SK-N-SH (cell line): ENCODE measurements at regions not wholly inside any gene's neighbourhood (a gene's known extent, or its start where the extent isn't known, plus 50 kb on each side); places are given as distances from the start of the nearest gene placed in this dataset.

Experiments
- CTCF ChIA-PET: fragments of 300-600, 350-600 bp; formaldehyde crosslinking; extraction: SDS; loops from one replicate; lab custom pipeline; 2021; lab: Yijun Ruan, JAX
- POLR2A ChIA-PET: fragments of 350-600 bp; sonication (Branson Sonifier 250); formaldehyde crosslinking; extraction: SDS; loops from one replicate; lab custom pipeline; 2020; ENCODE audit warnings: antibody characterized with exemption, inconsistent platforms; lab: Yijun Ruan, JAX
- DNase-seq: peaks from one replicate; pipeline ENCODE4 v3.0.0; 2012
- H2AFZ ChIP-seq: fragments of 200-600 bp; sonication (generic); 2 replicates; pipeline ENCODE4 v1.8.1; 2016; ENCODE audit warnings: antibody characterized with exemption, mild to moderate bottlenecking, low read depth
- H3F3A ChIP-seq: fragments of 200-600 bp; sonication (generic); replicated peaks from 2 replicates; pipeline ENCODE3; 2016; ENCODE audit warnings: antibody characterized with exemption, mild to moderate bottlenecking; ENCODE audit not compliant: insufficient read depth
- H3K27ac ChIP-seq, 2 experiments: fragments of 200-500 bp in 1 of 2; fragments of 200-600 bp in 1 of 2; sonication (Bioruptor generic) in 1 of 2; sonication (generic), shearing (Covaris generic) in 1 of 2; 2 replicates each; pipeline versions ENCODE4 v1.5.1 to v1.6.1; 2014 to 2016; ENCODE audit warnings: low read depth in 2 of 2, inconsistent platforms in 1 of 2, low read length in 1 of 2, mild to moderate bottlenecking in 1 of 2, mixed read lengths in 1 of 2
- H3K27me3 ChIP-seq: fragments of 200-600 bp; sonication (generic), shearing (Covaris generic); 2 replicates; pipeline ENCODE4 v1.6.1; 2016; ENCODE audit warnings: mixed run types; ENCODE audit not compliant: insufficient read depth
- H3K36me3 ChIP-seq, 2 experiments: fragments of 200-500 bp in 1 of 2; fragments of 200-600 bp in 1 of 2; sonication (Bioruptor generic) in 1 of 2; sonication (generic) in 1 of 2; replicated peaks in 1 of 2; 2 replicates each; pipeline versions ENCODE3 to v1.5.1; 2014 to 2016; ENCODE audit warnings: low read length in 1 of 2, mild to moderate bottlenecking in 1 of 2; ENCODE audit not compliant: insufficient read depth in 2 of 2, control insufficient read depth in 1 of 2
- H3K4me1 ChIP-seq, 2 experiments: fragments of 200-500 bp in 1 of 2; fragments of 200-600 bp in 1 of 2; sonication (Bioruptor generic) in 1 of 2; sonication (generic), shearing (Covaris generic) in 1 of 2; 2 replicates each; pipeline versions ENCODE4 v1.5.1 to v1.6.1; 2014 to 2016; ENCODE audit warnings: low read depth in 1 of 2, low read length in 1 of 2, mixed run types in 1 of 2; ENCODE audit not compliant: insufficient read depth in 2 of 2, control insufficient read depth in 1 of 2
- H3K4me2 ChIP-seq: fragments of 200-600 bp; sonication (generic), shearing (Covaris generic); 2 replicates; pipeline ENCODE4 v1.6.1; 2017; ENCODE audit warnings: mixed run types
- H3K4me3 ChIP-seq, 2 experiments: fragments of 200-500 bp in 1 of 2; fragments of 200-600 bp in 1 of 2; sonication (Bioruptor generic) in 1 of 2; sonication (generic), shearing (Covaris generic) in 1 of 2; 2 replicates each; pipeline versions ENCODE4 v1.5.1 to v1.8.1; 2014 to 2016; ENCODE audit warnings: low read depth in 2 of 2, inconsistent platforms in 1 of 2, low read length in 1 of 2, mild to moderate bottlenecking in 1 of 2, mixed read lengths in 1 of 2, moderate library complexity in 1 of 2
- H3K79me2 ChIP-seq: fragments of 200-600 bp; sonication (generic); 2 replicates; pipeline ENCODE4 v1.8.1; 2017; ENCODE audit warnings: mild to moderate bottlenecking; ENCODE audit not compliant: insufficient read depth
- H3K9ac ChIP-seq: fragments of 200-600 bp; sonication (generic); 2 replicates; pipeline ENCODE4 v1.6.1; 2017; ENCODE audit warnings: mixed run types
- H3K9me2 ChIP-seq: fragments of 200-600 bp; sonication (generic); 2 replicates; pipeline ENCODE4 v1.6.1; 2017; ENCODE audit warnings: mixed run types
- H3K9me3 ChIP-seq: fragments of 200-600 bp; sonication (generic); 2 replicates; pipeline ENCODE4 v1.6.1; 2017; ENCODE audit warnings: mixed run types, mild to moderate bottlenecking, moderate library complexity
- H4K20me1 ChIP-seq: fragments of 200-600 bp; sonication (generic); 2 replicates; pipeline ENCODE4 v1.6.1; 2017; ENCODE audit warnings: mild to moderate bottlenecking, mixed run types; ENCODE audit not compliant: insufficient read depth
- EP300 ChIP-seq, 2 experiments: IDR thresholded peaks; 2 replicates each; pipeline versions ENCODE4 v1.4.0 to v1.6.1; 2012; ENCODE audit warnings: borderline replicate concordance in 1 of 2, low read depth in 1 of 2, low read length in 1 of 2
- GATA2 ChIP-seq: sonication (generic); formaldehyde crosslinking; IDR thresholded peaks from 2 replicates; pipeline ENCODE4 v1.5.0; 2020; ENCODE audit warnings: mild to moderate bottlenecking, missing genetic modification reagents
- MEF2A ChIP-seq: IDR thresholded peaks from 2 replicates; pipeline ENCODE4 v1.4.0; 2012; ENCODE audit warnings: low read depth, borderline replicate concordance
- MXI1 ChIP-seq: IDR thresholded peaks from 2 replicates; pipeline ENCODE4 v1.6.1; 2012; ENCODE audit warnings: mild to moderate bottlenecking, low read depth, low read length, improper control_type of control experiment
- PBX3 ChIP-seq: IDR thresholded peaks from 2 replicates; pipeline ENCODE4; 2012
- REST ChIP-seq: IDR thresholded peaks from 2 replicates; pipeline ENCODE4 v1.6.1; 2012; ENCODE audit warnings: mild to moderate bottlenecking, low read depth, low read length, moderate library complexity
- RFX5 ChIP-seq: IDR thresholded peaks from 2 replicates; pipeline ENCODE4 v1.6.1; 2012; ENCODE audit warnings: mild to moderate bottlenecking, improper control_type of control experiment, low read length
- TCF12 ChIP-seq: IDR thresholded peaks from 2 replicates; pipeline ENCODE4 v1.4.0; 2012
- USF2 ChIP-seq: fragments of 150-350 bp; IDR thresholded peaks from 2 replicates; pipeline ENCODE4 v1.6.1; 2017; ENCODE audit warnings: antibody characterized with exemption, low read length, low read depth, borderline replicate concordance
- WGBS: methylation state at CpG from one replicate; pipeline ENCODE4 v1.1.6; 2017; ENCODE audit warnings: low lambda C conversion rate; 5-methylcytosine and 5-hydroxymethylcytosine counted together

GRCh38 chr5:86008704-86009103 lies 609.0 kb upstream of the COX7C start (continued):
- no peak for TF ChIP-seq PBX3

- 32% methylated on average over 1 of the region's 1 CpG for WGBS
- Histone ChIP-seq H3K9me3 (no peaks in the 10 kb centered on the region), H3K27ac (no peak overlapping the region), H3K4me3 (no peak overlapping the region), H3F3A (no peaks in the 10 kb centered on the region), H3K27me3 (no peaks in the 10 kb centered on the region; the same call in 1 of the 2 replicates), H3K79me2 (no peaks in the 10 kb centered on the region), H4K20me1 (no peaks in the 10 kb centered on the region), H3K36me3 (no peaks in the 10 kb centered on the region), H3K4me2 (no peak overlapping the region), H2AFZ (no peak overlapping the region), H3K4me1 (no peaks in the 10 kb centered on the region), H3K9ac (no peak overlapping the region), H3K9me2 (no peaks in the 10 kb centered on the region)
- TF ChIP-seq MEF2A (no peak), REST (no peak), MXI1 (no peak), USF2 (no peak), TCF12 (no peak)
- ChIA-PET POLR2A (no interaction called here), CTCF (no interaction called here)
- no peak for DNase-seq
These were observed 605.8 kb upstream of the COX7C start for GRCh38 chr5:86011937-86012336.

- Histone ChIP-seq H3K9ac (no peak overlapping the region), H3K79me2 (no peaks in the 10 kb centered on the region), H3K36me3 (no peaks in the 10 kb centered on the region), H2AFZ (no peak overlapping the region), H3K4me3 (no peak overlapping the region), H3K4me2 (no peak overlapping the region), H4K20me1 (no peaks in the 10 kb centered on the region), H3K27me3 (no peaks in the 10 kb centered on the region), H3K9me3 (no peaks in the 10 kb centered on the region), H3K9me2 (no peaks in the 10 kb centered on the region), H3F3A (no peaks in the 10 kb centered on the region), H3K27ac (no peak overlapping the region), H3K4me1 (no peaks in the 10 kb centered on the region)
- 2% methylated on average over 1 of the region's 1 CpG for WGBS
- CTCF ChIA-PET = no interaction called here
- no peak for DNase-seq
- POLR2A ChIA-PET = no interaction called here
- no peak for TF ChIP-seq EP300 (IDR thresholded peaks at IDR 0.05; ENCODE audit: borderline replicate concordance in 1 of 2, low read depth in 1 of 2, low read length in 1 of 2)
- TF ChIP-seq MEF2A = no peak
- TF ChIP-seq GATA2 (CRISPR knock-in tag) = no peak
- TF ChIP-seq RFX5 = no peak
- no peak for TF ChIP-seq USF2
These were observed 588.4 kb upstream of the COX7C start for GRCh38 chr5:86029308-86029707.
